ENCODE measurements at regions not wholly inside any gene's neighbourhood (a gene's known extent, or its start where the extent isn't known, plus 50 kb on each side); places are given as distances from the start of the nearest gene placed in this dataset.

- Histone ChIP-seq H3K9me3 (ENCODE audit: control insufficient read depth in 4 of 4, low read length in 3 of 4) (no peaks in the 10 kb centered on the region), H3K9ac (ENCODE audit: low read depth in 1 of 2, low read length in 2 of 2) (no peak overlapping the region), H3K27me3 (ENCODE audit: control insufficient read depth in 4 of 4, insufficient read depth in 4 of 4, low read length in 3 of 4) (no peaks in the 10 kb centered on the region), H3K27ac (ENCODE audit: low read depth in 1 of 2, low read length in 2 of 2) (no peak overlapping the region), H3K36me3 (ENCODE audit: control insufficient read depth in 4 of 4, insufficient read depth in 3 of 4, low read depth in 1 of 4, low read length in 3 of 4) (no peaks in the 10 kb centered on the region), H3K4me1 (ENCODE audit: control insufficient read depth in 4 of 4, insufficient read depth in 4 of 4, low read length in 3 of 4) (no peaks in the 10 kb centered on the region), H3K4me3 (ENCODE audit: low read depth in 1 of 3, low read length in 3 of 3) (no peak overlapping the region)
- WGBS = 56% methylated on average over 6 of the region's 6 CpGs
- TF ChIP-seq HNF4A (conservative IDR thresholded peaks at IDR 0.05) (no peak), FOXA2 (IDR thresholded peaks at IDR 0.05) (no peak)
- DNase-seq (ENCODE audit: low spot score) = no peak
Measured at GRCh38 chr5:174636094-174636493, 88.3 kb upstream of the MSX2 start.

DNA sequence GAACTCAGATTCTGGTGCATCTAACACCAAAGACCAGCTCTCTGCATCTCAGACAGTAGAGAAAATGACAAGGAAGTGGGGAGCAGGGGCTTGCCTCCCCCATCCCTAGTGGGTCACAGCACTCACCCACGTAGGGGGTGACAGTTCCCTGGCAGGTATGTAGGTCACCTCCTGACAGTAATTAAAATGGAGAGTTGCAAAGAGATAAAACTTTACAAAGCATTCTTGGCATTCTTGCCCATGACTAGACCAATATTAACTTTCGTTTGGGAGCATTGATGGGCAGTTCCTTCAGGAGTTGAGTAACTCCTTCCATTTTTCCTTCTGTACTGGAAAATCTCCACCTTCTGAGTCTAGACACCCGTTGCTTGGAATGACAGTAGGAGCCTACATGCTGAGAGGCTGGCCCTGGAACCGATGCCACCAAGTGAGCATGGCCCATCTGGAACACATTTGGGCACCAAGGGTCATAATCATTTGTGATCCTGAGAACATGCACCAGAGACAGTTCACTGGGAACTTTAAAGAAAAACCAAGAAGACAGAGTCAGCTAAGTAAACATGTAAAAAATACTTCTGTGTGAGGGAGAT lies 81.5 kb upstream of the MSX2 start:
- Histone ChIP-seq H3K9me3 (ENCODE audit: control insufficient read depth in 4 of 4, low read length in 3 of 4) (peaks cover 0 to 12% (median 0%) of the 10 kb centered on the region in 4 donors), H3K27ac (ENCODE audit: low read depth in 1 of 2, low read length in 2 of 2) (no peak overlapping the region), H3K9ac (ENCODE audit: low read depth in 1 of 2, low read length in 2 of 2) (no peak overlapping the region), H3K4me1 (ENCODE audit: control insufficient read depth in 4 of 4, insufficient read depth in 4 of 4, low read length in 3 of 4) (no peaks in the 10 kb centered on the region), H3K27me3 (ENCODE audit: control insufficient read depth in 4 of 4, insufficient read depth in 4 of 4, low read length in 3 of 4) (no peaks in the 10 kb centered on the region), H3K36me3 (ENCODE audit: control insufficient read depth in 4 of 4, insufficient read depth in 3 of 4, low read depth in 1 of 4, low read length in 3 of 4) (no peaks in the 10 kb centered on the region), H3K4me3 (ENCODE audit: low read depth in 1 of 3, low read length in 3 of 3) (no peak overlapping the region)
- TF ChIP-seq RAD21 (IDR thresholded peaks at IDR 0.05) = no peak
- no peak for TF ChIP-seq NR2F2 (IDR thresholded peaks at IDR 0.05)
- TF ChIP-seq ATF3 (IDR thresholded peaks at IDR 0.05) = no peak
- TF ChIP-seq RXRA (IDR thresholded peaks at IDR 0.05) = no peak
- TF ChIP-seq JUND (IDR thresholded peaks at IDR 0.05) = no peak
- no peak for TF ChIP-seq EGR1 (IDR thresholded peaks at IDR 0.05; ENCODE audit: low read depth in 2 of 2)
- no peak for TF ChIP-seq GABPA (IDR thresholded peaks at IDR 0.05 in 1 of 2, conservative IDR thresholded peaks at IDR 0.05 in 1 of 2)
- TF ChIP-seq HNF4A (conservative IDR thresholded peaks at IDR 0.05) = no peak
- no peak for TF ChIP-seq SP1 (IDR thresholded peaks at IDR 0.05)
- TF ChIP-seq, protein P1, sequence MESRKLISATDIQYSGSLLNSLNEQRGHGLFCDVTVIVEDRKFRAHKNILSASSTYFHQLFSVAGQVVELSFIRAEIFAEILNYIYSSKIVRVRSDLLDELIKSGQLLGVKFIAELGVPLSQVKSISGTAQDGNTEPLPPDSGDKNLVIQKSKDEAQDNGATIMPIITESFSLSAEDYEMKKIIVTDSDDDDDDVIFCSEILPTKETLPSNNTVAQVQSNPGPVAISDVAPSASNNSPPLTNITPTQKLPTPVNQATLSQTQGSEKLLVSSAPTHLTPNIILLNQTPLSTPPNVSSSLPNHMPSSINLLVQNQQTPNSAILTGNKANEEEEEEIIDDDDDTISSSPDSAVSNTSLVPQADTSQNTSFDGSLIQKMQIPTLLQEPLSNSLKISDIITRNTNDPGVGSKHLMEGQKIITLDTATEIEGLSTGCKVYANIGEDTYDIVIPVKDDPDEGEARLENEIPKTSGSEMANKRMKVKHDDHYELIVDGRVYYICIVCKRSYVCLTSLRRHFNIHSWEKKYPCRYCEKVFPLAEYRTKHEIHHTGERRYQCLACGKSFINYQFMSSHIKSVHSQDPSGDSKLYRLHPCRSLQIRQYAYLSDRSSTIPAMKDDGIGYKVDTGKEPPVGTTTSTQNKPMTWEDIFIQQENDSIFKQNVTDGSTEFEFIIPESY (IDR thresholded peaks at IDR 0.05) = no peak
- WGBS = 20% methylated on average over 4 of the region's 4 CpGs
- DNase-seq (ENCODE audit: low spot score) = no peak

DNA sequence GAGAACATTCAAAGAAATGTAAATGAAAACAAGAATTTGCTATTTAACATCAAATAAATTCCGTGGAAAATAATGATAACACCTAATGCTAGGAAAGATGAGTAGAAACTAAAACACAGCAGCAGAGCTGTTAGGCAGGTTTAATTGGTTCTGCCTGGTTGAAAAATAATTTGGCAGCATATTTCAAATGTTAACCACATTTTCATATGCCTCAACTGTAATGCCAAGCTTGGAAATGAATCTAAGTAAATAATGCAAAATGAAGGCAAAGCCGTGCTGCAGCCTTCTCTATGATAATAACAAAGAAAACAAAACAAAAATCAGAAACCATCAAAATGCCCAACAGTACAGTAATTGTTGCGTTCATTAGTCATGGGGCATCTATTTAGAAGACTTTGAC lies 79.9 kb upstream of the MSX2 start:
- peaks cover 0 to 12% (median 0%) of the 10 kb centered on the region in 4 donors for H3K9me3 ChIP-seq (ENCODE audit: control insufficient read depth in 4 of 4, low read length in 3 of 4)
- H3K4me3 ChIP-seq (ENCODE audit: low read depth in 1 of 3, low read length in 3 of 3) = no peak overlapping the region
- 84% methylated on average over 3 of the region's 3 CpGs for WGBS
- H3K27me3 ChIP-seq (ENCODE audit: control insufficient read depth in 4 of 4, insufficient read depth in 4 of 4, low read length in 3 of 4) = no peaks in the 10 kb centered on the region
- no peak overlapping the region for H3K27ac ChIP-seq (ENCODE audit: low read depth in 1 of 2, low read length in 2 of 2)
- H3K4me1 ChIP-seq (ENCODE audit: control insufficient read depth in 4 of 4, insufficient read depth in 4 of 4, low read length in 3 of 4) = no peaks in the 10 kb centered on the region
- no peak for DNase-seq (ENCODE audit: low spot score)
- TF ChIP-seq SP1 (IDR thresholded peaks at IDR 0.05) = no peak
- TF ChIP-seq RXRA (IDR thresholded peaks at IDR 0.05) = no peak
- TF ChIP-seq, protein P1 (IDR thresholded peaks at IDR 0.05) = no peak
- TF ChIP-seq EGR1 (IDR thresholded peaks at IDR 0.05; ENCODE audit: low read depth in 2 of 2) = no peak
- no peak for TF ChIP-seq YY1 (IDR thresholded peaks at IDR 0.05)
- no peak for TF ChIP-seq FOXA2 (IDR thresholded peaks at IDR 0.05)
- TF ChIP-seq HNF4A (conservative IDR thresholded peaks at IDR 0.05) = no peak
- no peaks in the 10 kb centered on the region for H3K36me3 ChIP-seq (ENCODE audit: control insufficient read depth in 4 of 4, insufficient read depth in 3 of 4, low read depth in 1 of 4, low read length in 3 of 4)
- H3K9ac ChIP-seq (ENCODE audit: low read depth in 1 of 2, low read length in 2 of 2) = no peak overlapping the region
